Thyroid gland (tissue), 4 donors: ENCODE measurements at regions not wholly inside any gene's neighbourhood (a gene's known extent, or its start where the extent isn't known, plus 50 kb on each side); places are given as distances from the start of the nearest gene placed in this dataset.
A peak's percentile ranks its signal among the peaks of the same experiment; 100 is the strongest.

Experiments
- DNase-seq, 2 donors: peaks; one replicate each; pipeline ENCODE4 v3.0.0-alpha.2; 2019
- H3K27ac ChIP-seq, 3 donors: fragments of 200-600 bp; sonication (generic); 1 replicate in 2 of 3; 2 replicates in 1 of 3; pipeline ENCODE4 v1.5.1; 2016 to 2019; ENCODE audit warnings: mild to moderate bottlenecking in 1 of 3, moderate library complexity in 1 of 3
- H3K27me3 ChIP-seq: fragments of 200-600 bp; sonication (generic); one replicate; pipeline ENCODE4 v1.5.1; 2019
- H3K36me3 ChIP-seq, 2 donors: fragments of 200-600 bp; sonication (generic); one replicate each; pipeline ENCODE4 v1.5.1; 2016 to 2019
- H3K4me1 ChIP-seq, 2 donors: fragments of 200-600 bp; sonication (generic); one replicate each; pipeline ENCODE4 v1.5.1; 2017 to 2019
- H3K4me3 ChIP-seq, 3 donors: fragments of 200-600 bp; sonication (generic); replicated peaks in 1 of 3; 1 replicate in 2 of 3; 2 replicates in 1 of 3; pipeline ENCODE4 v1.5.1; 2016; ENCODE audit warnings: mild to moderate bottlenecking in 1 of 3
- H3K9me3 ChIP-seq: fragments of 200-600 bp; sonication (generic); one replicate; pipeline ENCODE4 v1.5.1; 2017
- POLR2A ChIP-seq, 2 donors: fragments of 450-650 bp; IDR thresholded peaks; one replicate each; pipeline ENCODE4 v1.6.1; 2017; ENCODE audit warnings: antibody characterized with exemption in 2 of 2, mild to moderate bottlenecking in 2 of 2, moderate library complexity in 1 of 2
- WGBS, 2 donors: methylation state at CpG; one replicate each; pipeline ENCODE4 v1.1.5; 2017; 5-methylcytosine and 5-hydroxymethylcytosine counted together
- intact Hi-C: fragments of 100-400 bp; cut with DNase I; formaldehyde crosslinking; loops from one replicate; pipeline ENCODE4 v1.15.1; 2023
- TF ChIP-seq, protein P1 (sequence below), 6 experiments: fragments of 200-600 bp in 3 of 6; fragments of 450-650 bp in 3 of 6; sonication (generic) in 3 of 6; IDR thresholded peaks; one replicate each; pipeline ENCODE4 v1.5.1; 2016 to 2019; ENCODE audit warnings: antibody characterized with exemption in 6 of 6, mild to moderate bottlenecking in 2 of 6, inconsistent platforms in 1 of 6, moderate library complexity in 1 of 6

DNA sequence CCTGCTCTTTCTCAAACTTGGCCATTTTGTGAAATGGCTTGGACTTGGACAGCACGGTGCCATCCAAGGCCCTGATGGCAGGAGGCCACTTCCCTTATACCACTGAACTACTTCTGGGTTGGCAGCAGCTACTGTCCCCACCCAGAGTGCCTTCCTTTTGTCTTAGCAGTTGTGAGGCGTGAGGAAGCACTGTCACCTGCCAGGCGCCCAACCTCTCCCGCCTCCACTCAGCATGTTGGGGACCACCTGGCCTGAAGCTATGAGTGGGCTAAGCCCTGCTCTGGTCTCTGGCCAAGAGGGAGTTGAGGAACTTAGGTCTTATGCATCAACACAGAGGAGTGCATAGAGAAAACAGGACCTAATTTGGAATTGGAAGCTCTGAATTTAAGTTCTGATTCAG is 276.0 kb downstream of the ENC1 start:
- Histone ChIP-seq H3K27me3 (no peaks in the 10 kb centered on the region), H3K36me3 (no peaks in the 10 kb centered on the region), H3K27ac (no peak overlapping the region), H3K9me3 (no peaks in the 10 kb centered on the region), H3K4me3 (no peak overlapping the region), H3K4me1 (peaks cover 13 to 15% of the 10 kb centered on the region in 2 donors)
- 88 to 91% methylated on average over 4 of the region's 4 CpGs for WGBS, 2 donors
- TF ChIP-seq, protein P1, sequence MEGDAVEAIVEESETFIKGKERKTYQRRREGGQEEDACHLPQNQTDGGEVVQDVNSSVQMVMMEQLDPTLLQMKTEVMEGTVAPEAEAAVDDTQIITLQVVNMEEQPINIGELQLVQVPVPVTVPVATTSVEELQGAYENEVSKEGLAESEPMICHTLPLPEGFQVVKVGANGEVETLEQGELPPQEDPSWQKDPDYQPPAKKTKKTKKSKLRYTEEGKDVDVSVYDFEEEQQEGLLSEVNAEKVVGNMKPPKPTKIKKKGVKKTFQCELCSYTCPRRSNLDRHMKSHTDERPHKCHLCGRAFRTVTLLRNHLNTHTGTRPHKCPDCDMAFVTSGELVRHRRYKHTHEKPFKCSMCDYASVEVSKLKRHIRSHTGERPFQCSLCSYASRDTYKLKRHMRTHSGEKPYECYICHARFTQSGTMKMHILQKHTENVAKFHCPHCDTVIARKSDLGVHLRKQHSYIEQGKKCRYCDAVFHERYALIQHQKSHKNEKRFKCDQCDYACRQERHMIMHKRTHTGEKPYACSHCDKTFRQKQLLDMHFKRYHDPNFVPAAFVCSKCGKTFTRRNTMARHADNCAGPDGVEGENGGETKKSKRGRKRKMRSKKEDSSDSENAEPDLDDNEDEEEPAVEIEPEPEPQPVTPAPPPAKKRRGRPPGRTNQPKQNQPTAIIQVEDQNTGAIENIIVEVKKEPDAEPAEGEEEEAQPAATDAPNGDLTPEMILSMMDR (IDR thresholded peaks at IDR 0.05) = no peak
- TF ChIP-seq POLR2A (IDR thresholded peaks at IDR 0.05) = no peak
- DNase-seq = no peak
- intact Hi-C loops = no loop called here

DNA sequence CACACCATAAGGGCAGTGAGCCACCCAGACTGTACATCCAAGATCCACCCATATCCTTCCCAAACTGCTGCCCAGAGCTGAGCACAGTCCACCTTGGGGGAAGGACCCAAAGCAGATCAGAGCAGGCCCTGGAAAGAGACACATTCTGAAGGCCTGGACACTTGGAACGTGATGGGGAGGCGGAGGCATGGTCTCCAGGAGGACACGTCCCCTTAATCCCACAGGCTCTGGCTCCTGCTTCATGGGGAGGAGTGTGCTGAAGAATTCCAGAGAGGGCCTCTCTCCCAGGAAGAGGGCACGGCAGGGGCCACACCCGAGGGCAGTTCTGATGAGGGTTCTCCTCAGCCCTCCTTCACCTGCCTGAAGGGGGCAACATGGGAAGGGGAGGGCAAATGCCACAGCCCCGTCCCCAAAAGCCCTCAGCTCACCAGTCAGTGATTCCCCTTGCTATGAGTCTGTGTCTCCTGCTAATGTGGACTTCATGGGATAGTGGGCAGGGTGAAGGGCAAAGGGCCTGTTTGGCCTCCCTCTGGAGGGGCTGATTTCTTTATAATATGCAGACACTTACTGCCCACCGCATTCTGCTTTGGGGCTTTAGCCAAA is 276.8 kb downstream of the ENC1 start:
- intact Hi-C loops = no loop called here
- H3K4me3 ChIP-seq = no peak overlapping the region
- TF ChIP-seq POLR2A (IDR thresholded peaks at IDR 0.05) = no peak
- TF ChIP-seq, protein P1 (IDR thresholded peaks at IDR 0.05) = no peak
- H3K27me3 ChIP-seq = no peaks in the 10 kb centered on the region
- WGBS, 2 donors = 90 to 92% methylated on average over 4 to 7 of the region's 7 CpGs
- H3K4me1 ChIP-seq = peaks cover 18 to 19% of the 10 kb centered on the region in 2 donors
- H3K27ac ChIP-seq = no peak overlapping the region
- no peaks in the 10 kb centered on the region for H3K9me3 ChIP-seq
- H3K36me3 ChIP-seq = no peaks in the 10 kb centered on the region
- no peak for DNase-seq

DNA sequence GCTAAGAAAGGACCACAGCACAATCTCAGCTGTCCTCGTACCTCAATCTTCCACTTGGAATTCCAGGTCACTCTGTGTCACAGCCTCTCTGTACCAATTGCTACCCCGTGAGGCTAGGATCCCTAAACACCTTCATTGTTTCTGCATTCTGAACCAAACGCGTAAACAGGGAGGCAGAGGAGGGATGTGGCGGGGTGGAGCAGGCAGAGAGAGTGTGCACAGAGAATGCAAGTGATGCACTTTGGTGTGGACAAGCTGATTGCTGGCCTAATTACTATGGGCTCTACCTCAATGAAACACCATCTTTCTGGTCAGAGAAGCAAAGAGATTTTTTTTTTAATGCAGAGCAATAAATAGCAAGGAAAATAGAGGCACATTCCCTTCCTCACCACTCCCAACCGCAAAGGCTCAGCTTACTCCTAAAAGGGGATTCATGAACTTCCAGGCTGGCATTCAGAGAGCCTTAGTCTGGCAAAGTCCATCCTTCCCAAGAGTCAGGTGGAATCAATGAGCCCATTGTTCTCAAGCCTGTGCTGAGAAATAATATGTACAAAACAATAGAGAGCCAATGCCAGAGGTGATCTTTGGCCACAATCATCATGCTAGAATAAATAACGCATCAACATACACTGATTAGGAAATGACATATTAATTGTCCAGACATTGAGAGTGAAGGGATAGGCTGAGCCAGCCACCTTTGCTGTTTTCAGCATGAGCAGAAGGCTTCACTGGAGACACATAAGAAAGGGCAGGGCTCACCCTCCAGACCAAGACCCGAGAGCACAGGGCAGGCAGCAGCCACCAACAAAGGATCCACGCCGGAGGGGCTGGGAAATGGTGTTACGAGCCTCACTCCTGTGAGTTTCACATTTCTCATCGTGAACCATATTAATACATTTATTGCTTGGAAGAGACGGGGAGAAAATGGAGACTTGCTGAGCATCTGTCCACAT is 278.8 kb downstream of the ENC1 start:
- DNase-seq = no peak
- TF ChIP-seq, protein P1 (IDR thresholded peaks at IDR 0.05) = no peak
- no peak for TF ChIP-seq POLR2A (IDR thresholded peaks at IDR 0.05)
- H3K27me3 ChIP-seq = no peaks in the 10 kb centered on the region
- 86 to 88% methylated on average over 13 of the region's 13 CpGs for WGBS, 2 donors
- peak overlapping the region; percentile 12 to 43 (median 37) for H3K27ac ChIP-seq
- no peaks in the 10 kb centered on the region for H3K9me3 ChIP-seq
- no peak overlapping the region for H3K4me3 ChIP-seq
- no peaks in the 10 kb centered on the region for H3K36me3 ChIP-seq
- intact Hi-C loops = no loop called here
- H3K4me1 ChIP-seq = peaks cover 34 to 36% of the 10 kb centered on the region in 2 donors

DNA sequence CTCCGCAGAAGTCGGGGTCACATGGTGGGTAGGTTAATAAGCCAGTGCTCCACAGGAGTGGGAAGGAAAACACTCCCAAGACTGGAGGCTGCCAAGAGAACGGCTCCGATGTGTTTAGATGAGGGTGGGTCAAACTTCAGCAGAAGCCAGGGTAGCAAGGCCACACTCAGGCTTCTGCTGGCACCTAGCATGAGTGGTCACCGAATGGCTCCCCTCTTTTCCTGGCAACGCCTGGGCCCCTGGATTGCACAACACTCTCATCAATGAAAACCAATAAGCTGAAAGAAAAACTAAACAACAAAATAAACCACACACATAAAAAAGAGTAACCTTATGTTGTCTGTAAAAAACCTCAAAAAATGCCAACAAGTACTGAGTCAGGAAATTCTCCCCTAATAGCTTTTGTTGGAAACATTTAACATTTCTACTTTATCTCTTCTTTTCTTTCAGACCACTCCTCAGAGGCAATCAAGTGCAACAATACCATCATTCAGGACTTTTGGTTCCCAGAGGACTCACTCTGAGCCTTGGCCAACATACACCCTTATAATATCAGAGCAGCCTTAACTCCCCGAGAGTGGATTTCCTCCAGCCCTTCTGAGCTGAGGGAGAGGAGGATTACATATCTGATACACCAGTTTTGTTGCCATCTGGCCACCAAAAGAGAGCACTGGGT is 279.9 kb downstream of the ENC1 start:
- DNase-seq = peak; percentile 26 to 30
- intact Hi-C loops = no loop called here
- H3K36me3 ChIP-seq = no peaks in the 10 kb centered on the region
- H3K9me3 ChIP-seq = no peaks in the 10 kb centered on the region
- H3K4me1 ChIP-seq = peaks cover 44 to 46% of the 10 kb centered on the region in 2 donors
- H3K27ac ChIP-seq = peak overlapping the region; percentile 27 to 43 (median 37)
- H3K27me3 ChIP-seq = no peaks in the 10 kb centered on the region
- WGBS, 2 donors = 34 to 37% methylated on average over 7 of the region's 7 CpGs
- no peak overlapping the region for H3K4me3 ChIP-seq
- no peak for TF ChIP-seq POLR2A (IDR thresholded peaks at IDR 0.05)
- TF ChIP-seq, protein P1 (IDR thresholded peaks at IDR 0.05) = no peak
